Islet of Langerhans (tissue), 1 donor: ENCODE measurements at regions not wholly inside any gene's neighbourhood (a gene's known extent, or its start where the extent isn't known, plus 50 kb on each side); places are given as distances from the start of the nearest gene placed in this dataset.
A peak's percentile ranks its signal among the peaks of the same experiment; 100 is the strongest.
"Not testable (repeated sequence)": the region's sequence is repeated elsewhere in the genome, so short reads cannot be mapped to it uniquely, and the experiment has no call there.

Experiments
- FAIRE-seq: peaks from one replicate; lab custom pipeline; 2011; peaks lifted over from hg19 to GRCh38; lab: Jason Lieb, UNC

- no peak for FAIRE-seq
These were observed 83.6 kb downstream of the IER5 start for GRCh38 chr1:181172082-181172481.

GRCh38 chr1:181173761-181174447, 85.4 kb downstream of the IER5 start:
- FAIRE-seq, result no peak

DNA sequence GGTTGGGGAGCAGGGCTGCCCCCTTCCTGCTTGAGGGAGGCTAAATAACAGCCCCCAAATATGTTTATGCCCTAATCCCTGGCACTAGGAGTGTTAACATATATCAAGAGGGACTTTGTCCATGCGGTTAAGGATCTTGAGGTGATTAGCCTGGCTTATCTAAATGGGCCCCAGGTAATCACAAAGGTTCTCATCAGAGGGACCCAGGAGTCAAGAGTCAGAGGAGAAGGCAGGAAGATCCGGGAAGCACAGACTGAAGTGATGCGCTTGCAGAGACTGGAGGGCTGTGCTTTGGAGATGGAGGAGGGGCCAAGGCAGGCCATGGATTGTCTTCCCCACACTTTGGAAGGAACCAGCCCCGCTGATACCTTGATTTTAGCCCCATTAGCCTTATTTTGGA, 86.4 kb downstream of the IER5 start:
- FAIRE-seq, result no peak

GRCh38 chr1:181175356-181175910, 86.9 kb downstream of the IER5 start:
- FAIRE-seq, result no peak

GRCh38 chr1:181175955-181176354, 87.5 kb downstream of the IER5 start:
- no peak for FAIRE-seq

DNA sequence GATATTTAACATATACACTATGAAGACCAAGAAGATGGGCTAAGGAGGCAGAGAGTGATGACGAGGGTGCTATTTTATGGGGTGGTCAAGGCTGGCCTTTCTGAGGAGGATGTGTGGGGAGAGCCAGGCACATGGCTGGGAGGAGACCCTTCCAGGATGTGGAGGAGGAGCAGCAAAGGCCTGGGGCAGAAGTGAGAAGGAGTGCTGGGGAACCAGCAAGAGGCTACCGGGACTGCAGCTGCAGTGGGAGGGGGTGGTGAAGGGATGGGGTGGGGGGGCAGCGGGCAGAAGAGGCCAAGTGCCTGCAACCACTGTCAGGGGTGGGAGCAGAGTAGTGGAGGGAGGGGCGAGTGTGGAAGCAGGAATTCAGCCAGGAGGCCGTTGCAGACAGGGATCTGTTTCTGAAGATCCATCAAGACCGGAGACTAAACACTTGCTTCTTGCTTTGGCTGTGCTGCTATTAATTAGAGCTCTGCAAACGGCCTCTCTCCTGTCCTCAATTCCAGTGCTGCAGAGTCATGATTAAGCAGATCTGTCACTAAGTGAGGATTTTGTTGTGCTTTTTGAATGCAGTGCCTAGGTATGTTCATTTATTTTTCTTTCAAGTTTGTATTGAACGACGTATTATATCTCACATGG, 89.9 kb downstream of the IER5 start:
- no peak for FAIRE-seq

GRCh38 chr1:181179279-181179986, 90.9 kb downstream of the IER5 start:
- no peak for FAIRE-seq

GRCh38 chr1:181179987-181180365, 91.5 kb downstream of the IER5 start:
- peak; percentile 90 for FAIRE-seq

DNA sequence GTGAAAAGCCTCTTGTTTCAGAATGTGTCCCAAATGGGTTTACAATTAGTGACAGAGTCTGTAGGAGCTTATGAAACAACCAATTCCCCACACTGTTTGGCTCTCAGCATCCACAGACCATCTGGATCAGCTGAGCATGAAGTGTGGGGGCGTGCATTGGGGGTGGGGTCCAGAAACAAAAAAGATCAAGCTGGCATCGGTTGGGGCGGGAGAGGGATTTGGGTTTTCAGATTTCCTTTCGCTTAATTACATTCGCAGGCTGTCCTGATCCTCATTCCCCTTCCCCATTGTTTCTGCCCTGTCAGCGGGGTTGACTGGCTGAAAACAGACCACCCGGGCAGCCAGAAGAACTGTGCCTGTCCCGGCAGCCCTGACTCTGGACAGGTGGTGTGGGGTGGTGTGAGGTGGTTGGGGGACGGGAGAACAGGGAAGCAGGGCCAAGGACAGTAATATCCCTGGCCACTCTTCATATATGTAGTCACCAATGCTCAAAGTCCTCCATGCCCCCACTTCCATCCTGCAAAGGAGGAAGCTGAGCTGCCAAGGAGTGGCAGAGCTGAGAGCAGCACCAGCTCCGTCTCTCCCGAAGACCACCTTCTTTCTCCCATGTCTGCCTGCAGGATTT, 92.0 kb downstream of the IER5 start:
- no peak for FAIRE-seq

DNA sequence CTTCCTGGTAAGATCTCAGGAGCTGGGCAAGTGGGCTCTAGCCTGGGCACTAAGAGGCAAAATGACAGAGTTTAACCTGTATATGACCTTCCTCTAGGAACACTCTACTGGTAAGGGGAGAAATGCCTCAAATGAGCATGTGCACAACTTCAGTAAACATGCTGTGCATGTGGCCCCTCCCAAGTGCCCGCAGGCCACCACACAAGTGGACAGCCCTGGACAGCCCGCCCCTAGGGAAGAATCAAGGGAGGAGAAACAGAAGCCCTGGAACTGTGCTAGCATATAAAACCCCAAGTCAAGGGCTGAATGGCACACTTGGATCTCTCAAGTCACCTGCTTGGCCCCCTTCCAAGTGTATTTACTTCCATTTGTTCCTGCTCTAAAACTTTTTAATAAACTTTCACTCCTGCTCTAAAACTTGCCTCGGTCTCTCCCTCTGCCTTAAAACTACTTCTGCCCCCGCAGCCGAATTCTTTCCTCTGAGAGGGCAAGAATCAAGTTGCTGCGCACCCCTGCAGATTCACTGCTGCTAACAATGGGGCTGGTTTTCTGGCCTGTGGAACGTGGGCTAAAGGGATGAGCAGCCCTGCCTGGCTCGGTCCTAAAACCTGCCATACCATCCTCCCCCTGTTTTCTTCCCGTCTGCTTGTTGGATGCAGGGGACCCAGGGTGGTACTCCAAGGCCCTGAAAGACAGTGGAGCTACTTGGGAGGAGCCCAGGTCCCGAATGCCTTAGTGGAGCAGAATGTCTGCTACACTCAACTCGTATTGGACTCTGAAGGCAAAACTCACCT, 93.5 kb downstream of the IER5 start:
- no peak for FAIRE-seq

GRCh38 chr1:181184621-181185020, 96.1 kb downstream of the IER5 start:
- no peak for FAIRE-seq

DNA sequence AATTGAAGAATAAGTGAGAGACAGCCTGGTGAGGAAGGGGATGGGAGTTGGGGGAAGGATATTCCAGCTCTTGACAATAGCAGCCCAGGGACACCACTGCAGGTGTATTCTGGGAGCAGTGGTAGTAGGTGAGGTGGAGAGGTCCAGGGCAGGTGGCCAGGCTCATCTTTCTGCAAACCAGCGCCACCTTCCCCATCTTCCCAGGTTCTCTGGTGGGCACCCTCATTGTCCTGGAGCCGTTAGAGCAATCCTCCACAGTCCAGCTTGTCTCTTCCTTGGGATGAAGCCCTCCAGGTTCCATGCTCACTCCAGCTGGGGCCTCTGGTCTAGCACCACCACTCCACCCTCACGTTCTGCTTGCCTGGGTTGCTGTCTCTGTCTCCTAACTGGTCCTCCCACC, 97.0 kb downstream of the IER5 start:
- FAIRE-seq, result no peak

DNA sequence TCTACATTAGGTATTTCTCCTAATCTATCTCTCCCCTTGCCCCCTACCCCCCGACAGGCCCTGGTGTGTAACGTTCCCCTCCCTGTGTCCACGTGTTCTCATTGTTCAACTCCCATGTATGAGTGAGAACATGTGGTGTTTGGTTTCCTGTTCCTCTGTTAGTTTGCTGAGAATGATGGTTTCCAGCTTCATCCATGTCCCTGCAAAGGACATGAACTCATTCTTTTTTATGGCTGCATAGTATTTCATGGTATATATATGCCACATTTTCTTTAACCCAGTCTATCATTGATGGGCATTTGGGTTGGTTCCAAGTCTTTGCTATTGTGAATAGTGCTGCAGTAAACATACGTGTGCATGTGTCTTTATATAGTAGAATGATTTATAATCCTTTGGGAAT, 97.6 kb downstream of the IER5 start:
- FAIRE-seq, result not testable (repeated sequence)

GRCh38 chr1:181187337-181188126, 99.0 kb downstream of the IER5 start:
- no peak for FAIRE-seq

DNA sequence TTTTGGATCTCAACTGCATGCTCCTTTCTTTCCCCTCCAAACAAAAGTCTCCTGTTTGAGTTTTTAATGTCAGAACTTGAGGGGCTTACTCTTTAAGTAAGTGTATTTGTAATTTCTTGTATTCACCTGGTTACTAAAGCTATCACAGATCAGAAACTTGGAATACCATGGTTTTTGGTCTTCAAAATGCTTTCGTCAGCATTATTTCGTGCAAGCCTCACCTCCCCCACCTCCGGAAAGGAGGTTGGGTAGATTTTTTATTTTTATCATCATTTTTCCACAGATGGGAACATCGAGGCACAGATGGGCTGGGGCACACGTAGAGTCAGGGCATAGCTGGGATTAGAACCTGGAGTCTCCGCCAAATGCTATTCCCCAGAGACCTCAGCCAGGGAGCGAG, 100.7 kb downstream of the IER5 start:
- no peak for FAIRE-seq

- no peak for FAIRE-seq
These were observed 101.3 kb downstream of the IER5 start for GRCh38 chr1:181189691-181190363.

- no peak for FAIRE-seq
These were observed 102.0 kb downstream of the IER5 start for GRCh38 chr1:181190364-181191035.

- no peak for FAIRE-seq
These were observed 103.1 kb downstream of the IER5 start for GRCh38 chr1:181191494-181192040.

DNA sequence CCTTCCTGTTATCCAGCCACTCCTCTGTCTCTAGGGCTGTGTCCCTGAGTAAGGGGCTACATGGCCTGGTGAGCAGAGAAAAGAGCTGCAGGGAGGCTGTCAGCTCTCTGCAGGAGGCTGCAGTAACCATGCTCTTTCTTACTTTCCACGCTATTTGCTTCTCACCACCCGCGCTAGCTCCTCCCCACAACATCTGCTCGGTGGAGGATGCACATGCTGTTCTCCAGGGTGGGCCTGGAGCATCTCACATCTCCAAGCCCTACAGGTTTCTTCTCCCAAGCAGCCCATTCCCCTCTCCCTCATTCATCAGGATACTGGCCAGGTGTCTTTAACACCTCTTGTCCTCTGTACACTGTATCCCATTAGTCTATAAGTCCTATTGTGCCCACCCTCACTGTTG, 103.8 kb downstream of the IER5 start:
- FAIRE-seq, result no peak
